Suprapubic skin (tissue), 4 donors: ENCODE measurements at regions not wholly inside any gene's neighbourhood (a gene's known extent, or its start where the extent isn't known, plus 50 kb on each side); places are given as distances from the start of the nearest gene placed in this dataset.
"Not testable (repeated sequence)": the region's sequence is repeated elsewhere in the genome, so short reads cannot be mapped to it uniquely, and the experiment has no call there.

Experiments
- DNase-seq, 2 donors: peaks; one replicate each; pipeline ENCODE4 v3.0.0-alpha.2; 2019; ENCODE audit warnings: low spot score in 2 of 2
- H3K27ac ChIP-seq: fragments of 200-600 bp; sonication (generic); one replicate; pipeline ENCODE4 v1.5.1; 2019
- H3K27me3 ChIP-seq: fragments of 200-600 bp; sonication (generic); one replicate; pipeline ENCODE4 v1.5.1; 2019
- H3K36me3 ChIP-seq: fragments of 200-600 bp; sonication (generic); one replicate; pipeline ENCODE4 v1.5.1; 2019
- H3K4me1 ChIP-seq: fragments of 200-600 bp; sonication (generic); one replicate; pipeline ENCODE4 v1.5.1; 2019
- H3K4me3 ChIP-seq: fragments of 200-600 bp; sonication (generic); one replicate; pipeline ENCODE4 v1.5.1; 2019; ENCODE audit warnings: mild to moderate bottlenecking
- H3K9me3 ChIP-seq: fragments of 200-600 bp; sonication (generic); one replicate; pipeline ENCODE4 v1.5.1; 2019
- CTCF ChIP-seq, 2 donors: fragments of 200-600 bp in 1 of 2; fragments of 450-650 bp in 1 of 2; sonication (generic) in 1 of 2; IDR thresholded peaks; one replicate each; pipeline ENCODE4 v1.5.1; 2016 to 2019; ENCODE audit warnings: antibody characterized with exemption in 2 of 2, mild to moderate bottlenecking in 1 of 2, moderate library complexity in 1 of 2
- EP300 ChIP-seq: sonication (generic); formaldehyde crosslinking; IDR thresholded peaks from one replicate; pipeline ENCODE4 v1.6.1; 2017; ENCODE audit warnings: antibody characterized with exemption
- POLR2A ChIP-seq, 2 donors: fragments of 450-650 bp; IDR thresholded peaks; one replicate each; pipeline ENCODE4 v1.6.1; 2017; ENCODE audit warnings: antibody characterized with exemption in 2 of 2, mild to moderate bottlenecking in 2 of 2, moderate library complexity in 2 of 2
- POLR2AphosphoS5 ChIP-seq, 3 donors: sonication (generic); formaldehyde crosslinking; IDR thresholded peaks; one replicate each; pipeline ENCODE4 v1.6.1; 2017; ENCODE audit warnings: antibody characterized with exemption in 3 of 3
- whole genome bisulfite sequencing: methylation state at CpG from one replicate; pipeline ENCODE4 v1.1.5; 2018; 5-methylcytosine and 5-hydroxymethylcytosine counted together

GRCh38 chr9:30622561-30622960 lies 1761.9 kb upstream of the ACO1 start:
- TF ChIP-seq POLR2A (IDR thresholded peaks at IDR 0.05), result no peak
- TF ChIP-seq CTCF (IDR thresholded peaks at IDR 0.05), result no peak
- no peak for TF ChIP-seq EP300
- no peak for TF ChIP-seq POLR2AphosphoS5 (IDR thresholded peaks at IDR 0.05)
- no peak overlapping the region for H3K27ac ChIP-seq
- no peak for DNase-seq
- WGBS, result 72% methylated on average over 4 of the region's 4 CpGs
- H3K27me3 ChIP-seq, result no peaks in the 10 kb centered on the region
- no peaks in the 10 kb centered on the region for H3K9me3 ChIP-seq
- H3K4me3 ChIP-seq, result no peak overlapping the region
- no peaks in the 10 kb centered on the region for H3K36me3 ChIP-seq
- H3K4me1 ChIP-seq, result no peaks in the 10 kb centered on the region

DNA sequence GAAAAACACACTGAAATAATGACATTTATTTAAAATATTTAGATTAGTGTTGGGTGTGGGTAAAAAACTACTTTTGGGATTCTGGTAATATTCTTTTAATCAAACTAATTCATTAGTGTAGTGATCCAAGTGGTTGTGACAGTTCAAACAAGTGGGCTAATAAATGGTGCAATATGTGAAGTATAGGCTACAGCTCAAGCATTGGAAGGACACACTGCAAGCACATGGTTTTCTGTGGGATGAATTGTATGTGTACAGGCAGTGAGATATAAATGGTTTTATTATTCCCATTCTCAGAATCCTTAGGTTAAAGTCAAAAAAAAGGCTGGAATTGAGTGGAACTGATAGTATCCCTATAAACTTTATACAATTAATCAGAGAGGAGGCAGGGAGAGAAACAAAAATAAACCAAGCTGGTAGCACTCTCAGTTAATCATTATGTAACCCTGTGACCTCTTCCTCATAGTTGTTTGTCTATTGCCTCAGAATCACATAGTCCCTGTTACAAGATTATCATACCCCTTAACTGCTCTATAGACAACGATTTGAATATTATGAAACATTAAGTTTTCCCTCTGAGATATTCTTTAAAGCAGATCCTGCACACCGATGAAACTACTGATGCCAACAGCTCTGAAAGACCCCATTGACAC lies 1755.4 kb upstream of the ACO1 start:
- WGBS, result 80% methylated on average over 2 of the region's 2 CpGs
- Histone ChIP-seq H3K4me1 (no peaks in the 10 kb centered on the region), H3K27ac (no peak overlapping the region), H3K4me3 (no peak overlapping the region), H3K36me3 (no peaks in the 10 kb centered on the region), H3K27me3 (no peaks in the 10 kb centered on the region), H3K9me3 (no peaks in the 10 kb centered on the region)
- DNase-seq, result no peak
- TF ChIP-seq POLR2A (IDR thresholded peaks at IDR 0.05) (no peak), CTCF (IDR thresholded peaks at IDR 0.05) (no peak)

DNA sequence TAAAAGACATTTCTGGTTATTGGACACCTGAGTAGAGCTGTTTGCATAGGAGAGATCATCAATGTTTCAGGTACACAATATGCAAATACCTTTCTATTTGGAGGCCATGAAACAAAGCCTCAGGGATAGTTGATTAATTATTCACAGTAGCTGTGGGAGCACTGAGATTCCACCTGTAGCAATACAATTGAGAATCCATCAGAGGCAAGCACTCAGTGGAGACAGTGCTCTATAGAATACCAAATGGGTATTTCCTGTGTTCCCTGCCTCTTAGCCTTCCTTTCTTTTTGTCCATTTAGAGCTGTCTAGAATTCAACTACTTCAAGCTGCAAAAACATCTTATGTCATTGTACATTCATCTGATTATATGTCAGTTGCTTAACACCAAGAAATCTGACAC lies 1754.0 kb upstream of the ACO1 start:
- DNase-seq, result no peak
- Histone ChIP-seq H3K27me3 (no peaks in the 10 kb centered on the region), H3K36me3 (no peaks in the 10 kb centered on the region), H3K9me3 (no peaks in the 10 kb centered on the region), H3K4me1 (no peaks in the 10 kb centered on the region), H3K27ac (no peak overlapping the region), H3K4me3 (no peak overlapping the region)
- TF ChIP-seq CTCF (IDR thresholded peaks at IDR 0.05) (no peak), POLR2A (IDR thresholded peaks at IDR 0.05) (no peak), EP300 (no peak), POLR2AphosphoS5 (IDR thresholded peaks at IDR 0.05) (no peak)

DNA sequence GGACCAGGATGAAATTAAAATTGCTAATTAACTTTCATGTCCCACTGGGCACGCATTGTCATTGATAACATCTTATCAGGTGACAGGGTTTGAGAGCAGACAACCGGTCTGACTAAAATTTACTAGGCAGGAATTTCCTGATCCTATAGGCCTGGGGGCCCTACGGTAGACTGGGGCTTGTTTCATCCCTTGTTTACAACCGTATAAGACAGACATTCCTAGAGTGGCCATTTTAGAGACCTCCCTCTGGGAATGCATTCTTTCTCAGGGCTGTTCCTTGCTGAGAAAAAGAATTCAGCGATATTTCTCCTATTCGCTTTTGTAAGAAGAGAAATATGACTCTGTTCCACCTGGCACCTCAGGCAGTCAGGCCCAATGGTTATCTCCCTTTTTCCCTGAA lies 1737.8 kb upstream of the ACO1 start:
- not testable (repeated sequence) for DNase-seq, H3K27me3 ChIP-seq, H3K27ac ChIP-seq, H3K4me1 ChIP-seq, H3K36me3 ChIP-seq, H3K4me3 ChIP-seq
- peaks cover 20% of the 10 kb centered on the region for H3K9me3 ChIP-seq
- WGBS, result 86% methylated on average over 6 of the region's 6 CpGs

GRCh38 chr9:30661925-30662324 lies 1722.5 kb upstream of the ACO1 start:
- Histone ChIP-seq H3K27ac (no peak overlapping the region), H3K4me1 (no peaks in the 10 kb centered on the region), H3K4me3 (no peak overlapping the region), H3K9me3 (no peaks in the 10 kb centered on the region), H3K27me3 (no peaks in the 10 kb centered on the region), H3K36me3 (no peaks in the 10 kb centered on the region)
- DNase-seq, result no peak
- TF ChIP-seq POLR2A (IDR thresholded peaks at IDR 0.05) (no peak), EP300 (no peak), POLR2AphosphoS5 (IDR thresholded peaks at IDR 0.05) (no peak), CTCF (IDR thresholded peaks at IDR 0.05) (no peak)
- WGBS, result 62% methylated on average over 5 of the region's 5 CpGs
